ENCODE measurements at regions not wholly inside any gene's neighbourhood (a gene's known extent, or its start where the extent isn't known, plus 50 kb on each side); places are given as distances from the start of the nearest gene placed in this dataset.
"Not testable (repeated sequence)": the region's sequence is repeated elsewhere in the genome, so short reads cannot be mapped to it uniquely, and the experiment has no call there.

- DNase-seq: no peak
Observed at GRCh38 chr12:125312471-125312870, 247.2 kb downstream of the AACS start.

DNA sequence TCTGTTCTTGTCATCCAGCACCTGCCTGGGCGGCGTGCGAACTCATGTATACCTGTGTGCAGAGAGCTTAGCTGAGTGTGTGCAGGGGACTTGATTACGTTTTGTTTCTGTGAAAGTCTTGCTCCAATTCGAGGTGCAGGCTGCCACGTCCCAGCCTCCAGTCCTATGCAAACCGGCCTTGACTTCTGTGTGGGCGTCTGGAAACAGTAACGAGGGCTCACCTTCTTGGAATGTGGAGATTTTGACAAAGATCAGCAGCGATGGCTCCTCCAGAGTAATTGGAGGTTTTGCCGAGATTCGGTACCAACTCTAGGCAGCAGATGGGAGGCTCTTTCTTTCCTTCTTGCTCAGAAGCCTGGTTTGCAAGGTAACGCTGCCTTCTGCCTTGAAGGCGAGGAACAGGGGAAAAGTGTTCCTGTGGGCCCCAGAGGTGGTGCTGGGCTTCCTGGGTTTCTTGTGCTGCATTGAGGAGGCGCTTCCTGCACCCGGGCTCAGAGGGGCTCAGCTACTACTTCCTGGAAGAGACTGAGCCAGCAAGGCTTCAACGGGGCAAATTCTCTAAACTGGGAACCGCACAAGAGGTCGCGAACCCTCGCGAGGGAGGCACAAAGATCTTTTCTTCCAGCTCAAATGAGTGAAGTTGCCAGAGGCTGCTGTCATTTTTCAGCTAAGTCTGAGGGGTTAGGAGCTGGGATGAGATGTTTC lies 249.0 kb downstream of the AACS start:
- DNase-seq: no peak

- no peak for DNase-seq
Observed at GRCh38 chr12:125315771-125316170, 250.5 kb downstream of the AACS start.

DNA sequence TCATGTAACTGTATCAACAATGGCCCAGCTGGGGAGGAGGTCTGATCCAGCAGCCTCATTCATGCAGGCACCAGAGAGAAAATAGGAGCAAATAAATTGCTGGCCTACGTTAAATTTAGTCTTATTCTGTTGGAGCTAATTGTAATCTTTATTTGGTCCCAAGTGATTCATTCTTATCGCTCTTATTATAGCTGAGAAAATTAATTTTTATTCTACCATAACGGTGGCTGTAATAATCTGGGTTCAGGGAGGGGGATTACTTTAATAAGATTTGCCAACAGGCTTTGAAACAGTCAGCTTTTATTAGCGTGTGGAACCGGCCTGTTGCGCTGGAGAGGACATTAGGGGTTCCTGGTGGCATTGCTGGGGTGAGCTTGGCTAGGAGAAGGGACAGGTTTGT lies 254.9 kb downstream of the AACS start:
- no peak for DNase-seq

DNA sequence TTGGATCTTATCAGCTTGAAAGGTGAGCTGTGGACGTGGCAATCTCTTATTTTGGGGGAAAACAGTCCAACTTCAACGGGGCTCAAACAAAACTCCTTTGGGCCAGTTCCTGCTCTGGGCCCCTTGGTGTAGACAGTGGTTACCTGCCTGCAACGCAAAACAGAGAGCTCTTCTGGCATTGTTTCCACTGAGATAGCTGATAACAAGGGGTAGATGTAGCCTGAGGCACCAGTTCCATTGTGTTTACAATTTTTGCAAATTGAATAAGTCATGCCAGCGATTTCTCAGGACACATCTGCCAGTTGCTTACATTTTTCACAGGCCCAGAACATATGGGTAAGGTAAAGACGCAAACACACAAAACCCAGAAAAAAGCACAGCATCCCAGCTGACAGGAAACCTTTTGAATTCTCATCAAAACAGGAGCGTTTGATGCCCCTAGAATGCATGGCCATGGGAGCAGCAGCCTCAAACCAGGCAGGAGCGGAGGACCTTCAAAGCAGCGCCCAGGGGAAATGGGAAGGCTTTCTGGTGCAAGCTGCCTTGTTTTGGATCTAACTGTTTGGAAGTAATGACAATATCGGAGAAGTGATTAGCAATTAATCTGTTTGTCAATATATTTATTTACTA lies 259.7 kb downstream of the AACS start:
- DNase-seq: no peak

- no peak for DNase-seq
Observed at GRCh38 chr12:125329239-125330102, 264.2 kb downstream of the AACS start.

GRCh38 chr12:125330645-125331341 lies 265.6 kb downstream of the AACS start:
- DNase-seq: no peak

DNA sequence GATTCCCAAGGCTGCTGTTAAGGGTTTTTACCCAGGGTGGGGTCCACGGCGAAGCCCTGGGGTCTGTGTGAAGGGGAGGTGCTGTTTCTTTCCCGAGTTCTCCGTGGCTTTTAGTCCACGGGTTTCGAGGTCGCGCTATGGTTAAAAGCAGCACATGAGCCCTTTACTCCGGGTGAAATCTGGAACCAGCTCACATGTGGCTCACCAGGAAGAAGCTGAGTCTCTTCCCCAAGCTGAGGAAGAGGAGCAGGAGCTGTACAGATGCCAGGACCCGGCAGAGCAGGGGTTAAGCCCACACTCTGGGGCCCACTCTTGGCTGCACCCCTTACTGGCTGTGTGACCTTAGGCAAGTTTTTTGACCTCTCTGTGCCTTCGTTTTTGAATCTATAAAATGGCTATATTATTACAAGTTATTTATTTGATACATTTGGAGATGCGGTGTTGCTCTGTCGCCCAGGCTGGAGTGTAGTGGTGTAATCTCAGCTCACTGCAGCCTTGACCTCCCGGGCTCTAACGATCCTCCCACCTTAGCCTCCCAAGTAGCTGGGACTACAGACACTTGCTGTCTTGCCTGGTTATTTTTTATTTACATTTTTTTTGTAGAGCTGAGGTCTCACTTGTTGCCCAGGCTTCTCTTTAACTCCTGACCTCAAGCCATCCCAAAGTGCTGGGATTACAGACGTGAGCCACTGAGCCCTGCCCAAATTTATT lies 266.3 kb downstream of the AACS start:
- no peak for DNase-seq

DNA sequence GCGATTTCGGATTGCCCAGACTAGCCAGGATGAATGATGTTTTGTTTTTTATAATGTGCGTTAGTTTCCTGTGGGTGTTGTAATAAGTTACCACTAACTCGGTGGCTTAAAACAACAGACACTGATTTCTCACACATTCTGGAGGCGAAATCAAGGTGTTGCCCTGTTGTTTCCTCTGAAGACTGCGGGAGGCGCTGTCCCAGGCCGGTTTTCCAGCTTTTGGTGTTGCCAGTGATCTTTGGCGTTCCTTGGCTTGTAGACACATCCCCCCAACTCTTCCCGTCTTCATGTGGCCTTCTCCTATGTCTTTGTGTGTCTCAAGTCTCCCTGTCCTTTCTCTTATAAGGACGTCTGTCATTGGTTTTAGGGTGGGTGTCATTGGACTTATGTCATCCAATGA lies 267.7 kb downstream of the AACS start:
- no peak for DNase-seq

GRCh38 chr12:125336246-125336645 lies 271.0 kb downstream of the AACS start:
- DNase-seq: no peak

- DNase-seq: no peak
Observed at GRCh38 chr12:125340791-125341190, 275.6 kb downstream of the AACS start.

DNA sequence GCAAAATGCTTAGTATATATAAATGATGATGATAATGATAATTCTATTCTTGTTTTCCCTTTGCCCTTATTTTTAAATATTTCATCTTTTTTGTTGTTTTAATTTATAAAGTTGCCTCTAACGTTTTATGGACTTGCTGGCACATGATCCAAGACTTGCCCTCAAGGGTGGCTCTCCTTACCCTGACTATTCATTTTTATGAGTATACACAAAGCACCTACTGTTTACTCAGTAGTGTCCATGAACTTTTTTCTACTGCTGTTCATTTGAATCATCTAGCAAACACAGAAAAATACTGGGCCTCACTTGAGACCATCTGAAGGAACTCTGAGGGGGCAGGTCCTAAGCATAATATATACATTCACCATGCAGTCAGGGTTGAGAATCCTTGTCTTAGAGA lies 276.2 kb downstream of the AACS start:
- no peak for DNase-seq

- DNase-seq: no peak
Observed at GRCh38 chr12:125343649-125344048, 278.4 kb downstream of the AACS start.

DNA sequence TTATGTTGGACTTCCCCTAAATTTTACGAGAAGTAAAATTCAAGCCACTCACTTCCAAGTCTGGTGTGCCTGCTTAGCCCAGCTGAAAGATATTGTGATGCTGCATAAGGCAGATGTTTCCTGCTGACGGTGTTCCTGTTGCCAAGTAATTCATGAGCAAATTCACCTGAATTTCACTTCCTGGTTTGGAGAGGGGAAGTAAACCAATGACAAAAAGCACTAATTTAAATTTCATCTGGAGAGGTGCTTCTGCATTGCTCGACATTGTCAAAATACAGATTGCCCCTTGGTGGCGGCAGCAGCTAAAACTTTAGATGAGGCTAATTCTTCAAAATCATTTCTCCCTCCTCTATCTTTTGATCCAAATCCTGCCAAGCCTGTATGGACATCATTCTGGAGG lies 281.1 kb downstream of the AACS start:
- DNase-seq: no peak

GRCh38 chr12:125351788-125352187 lies 286.6 kb downstream of the AACS start:
- no peak for DNase-seq

GRCh38 chr12:125353002-125353401 lies 287.8 kb downstream of the AACS start:
- DNase-seq: not testable (repeated sequence)

GRCh38 chr12:125353871-125354270 lies 288.6 kb downstream of the AACS start:
- no peak for DNase-seq

GRCh38 chr12:125355614-125356013 lies 290.4 kb downstream of the AACS start:
- no peak for DNase-seq

DNA sequence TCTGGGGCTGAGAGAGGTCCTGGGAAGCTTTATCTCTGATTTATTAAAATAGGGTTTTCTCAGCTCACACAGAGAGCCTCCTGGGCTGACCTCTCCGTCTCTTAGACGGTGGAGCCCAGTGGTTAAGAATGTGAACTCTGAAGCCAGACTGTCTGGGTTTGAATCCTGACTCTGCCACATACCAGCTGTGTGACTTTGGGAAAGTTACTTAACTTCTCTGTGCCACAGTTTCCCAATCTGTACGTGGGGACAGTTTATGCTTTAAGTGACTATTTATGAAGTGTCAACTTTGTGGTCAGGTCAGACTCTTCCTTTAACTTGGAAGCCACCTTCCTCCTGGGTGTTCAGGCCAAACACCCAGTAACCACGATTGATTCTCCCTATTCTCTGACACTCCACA lies 290.9 kb downstream of the AACS start:
- DNase-seq: no peak

GRCh38 chr12:125357561-125357960 lies 292.3 kb downstream of the AACS start:
- no peak for DNase-seq

- DNase-seq: no peak
Observed at GRCh38 chr12:125360540-125360939, 295.3 kb downstream of the AACS start.

DNA sequence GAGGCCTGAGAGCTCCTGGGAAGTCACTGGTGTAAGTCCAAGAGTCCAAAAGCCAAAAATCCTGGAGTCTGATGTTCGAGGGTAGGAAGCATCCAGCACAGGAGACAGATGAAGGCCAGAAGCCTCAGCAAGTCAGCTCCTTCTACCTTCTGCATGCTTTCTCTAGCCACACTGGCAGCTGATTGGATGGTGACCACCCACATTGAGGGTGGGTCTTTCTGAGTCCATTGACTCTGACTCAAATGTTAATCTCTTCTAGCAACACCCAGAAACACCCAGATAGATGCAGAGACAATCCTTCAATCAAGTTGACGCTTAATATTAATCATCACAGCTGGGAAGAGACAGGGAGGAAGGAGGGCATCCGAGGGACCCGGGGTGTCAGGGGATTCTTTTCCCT lies 305.8 kb downstream of the AACS start:
- DNase-seq: no peak

- DNase-seq: no peak
Observed at GRCh38 chr12:125372085-125372484, 306.9 kb downstream of the AACS start.
